HepG2 (cell line): ENCODE measurements at regions not wholly inside any gene's neighbourhood (a gene's known extent, or its start where the extent isn't known, plus 50 kb on each side); places are given as distances from the start of the nearest gene placed in this dataset.

Experiments used
- ATAC-seq: fragments of 200-7000 bp; cut with Tn5 transposase; 3 replicates; pipeline ENCODE4 v1.9.1; 2020; ENCODE audit warnings: mild to moderate bottlenecking, moderate library complexity
- BruUV-seq: library from RNA; stranded (reverse); fragments of 400-500 nt; replicated peaks from 2 replicates; lab custom pipeline; 2021; lab: Mats Ljungman, UMichigan
- CTCF ChIA-PET: fragments of 300-600 bp; formaldehyde crosslinking; extraction: SDS; loops from one replicate; lab custom pipeline; 2021; ENCODE audit warnings: low total read pairs, inconsistent platforms, low intra/inter-chr PET ratio; lab: Yijun Ruan, JAX
- POLR2A ChIA-PET: fragments of 350-600 bp; sonication (Branson Sonifier 250); formaldehyde crosslinking; loops from one replicate; lab custom pipeline; 2020; ENCODE audit warnings: antibody characterized with exemption, inconsistent platforms; lab: Yijun Ruan, JAX
- DNase-seq: peaks from one replicate; pipeline ENCODE4 v3.0.0-alpha.2; 2015; ENCODE audit warnings: low spot score
- FAIRE-seq: peaks from 3 replicates; lab custom pipeline; 2011; peaks lifted over from hg19 to GRCh38; lab: Jason Lieb, UNC
- H2AFZ ChIP-seq: one replicate; pipeline ENCODE4 v1.6.1; 2011; ENCODE audit warnings: low read length, inconsistent platforms
- H3K27ac ChIP-seq: fragments of 300-600 bp; 3 replicates; pipeline ENCODE4 v1.8.0; 2011; ENCODE audit warnings: mixed run types, mild to moderate bottlenecking, mixed read lengths, low read length, inconsistent platforms; ENCODE audit not compliant: insufficient read depth; ENCODE audit errors: extremely low read length
- H3K27me3 ChIP-seq, 2 experiments: fragments of 200-600 bp in 1 of 2; 2 replicates in 1 of 2; 3 replicates in 1 of 2; pipeline versions ENCODE4 v1.6.0 to v1.8.0; 2011; ENCODE audit warnings: low read length in 2 of 2, mild to moderate bottlenecking in 2 of 2, moderate library complexity in 2 of 2, inconsistent platforms in 1 of 2; ENCODE audit not compliant: insufficient read depth in 2 of 2, control insufficient read depth in 1 of 2
- H3K36me3 ChIP-seq, 2 experiments: fragments of 200-600 bp in 1 of 2; replicated peaks in 1 of 2; 2 replicates in 1 of 2; 3 replicates in 1 of 2; pipeline versions ENCODE4 v1.5.1 to v1.8.0; 2011; ENCODE audit warnings: low read length in 2 of 2, inconsistent platforms in 1 of 2; ENCODE audit not compliant: insufficient read depth in 2 of 2, control insufficient read depth in 1 of 2
- H3K4me1 ChIP-seq: 2 replicates; pipeline ENCODE4 v1.5.1; 2012; ENCODE audit warnings: low read length, inconsistent platforms; ENCODE audit not compliant: insufficient read depth
- H3K4me2 ChIP-seq: 2 replicates; pipeline ENCODE4 v1.6.0; 2011; ENCODE audit warnings: low read depth, low read length, inconsistent platforms
- H3K4me3 ChIP-seq, 3 experiments: fragments of 200-600 bp in 1 of 3; sonication (generic), shearing (Covaris generic) in 1 of 3; replicated peaks in 1 of 3; 2 replicates each; pipeline ENCODE4 v1.5.1; 2011 to 2016; ENCODE audit warnings: low read length in 3 of 3, inconsistent platforms in 2 of 3, low read depth in 2 of 3, mild to moderate bottlenecking in 2 of 3, control low read depth in 1 of 3, mixed read lengths in 1 of 3; ENCODE audit not compliant: insufficient read depth in 1 of 3
- H3K79me2 ChIP-seq: one replicate; pipeline ENCODE4 v1.6.1; 2011; ENCODE audit warnings: low read length, inconsistent platforms; ENCODE audit not compliant: insufficient read depth
- H3K9ac ChIP-seq: 2 replicates; pipeline ENCODE4 v1.6.0; 2011; ENCODE audit warnings: mild to moderate bottlenecking, low read depth, low read length, inconsistent platforms; ENCODE audit not compliant: insufficient read depth
- H3K9me3 ChIP-seq: 2 replicates; pipeline ENCODE4 v1.5.1; 2012; ENCODE audit warnings: mild to moderate bottlenecking, low read length
- H4K20me1 ChIP-seq: 2 replicates; pipeline ENCODE4 v1.6.0; 2011; ENCODE audit warnings: inconsistent platforms, mild to moderate bottlenecking, low read length, moderate library complexity; ENCODE audit not compliant: insufficient read depth
- GATAD2A ChIP-seq: IDR thresholded peaks from 2 replicates; pipeline ENCODE4 v1.6.1; 2016
- GPBP1L1 ChIP-seq: sonication (generic); formaldehyde crosslinking; IDR thresholded peaks from 2 replicates; pipeline ENCODE4 v1.5.0; 2020; ENCODE audit warnings: mild to moderate bottlenecking, missing genetic modification reagents
- GTF2F1 ChIP-seq: fragments of 150-350 bp; IDR thresholded peaks from 2 replicates; pipeline ENCODE4 v1.6.1; 2014; ENCODE audit warnings: low read length
- HOXA9 ChIP-seq: sonication (generic); formaldehyde crosslinking; IDR thresholded peaks from 2 replicates; pipeline ENCODE4 v1.8.1; 2022; ENCODE audit warnings: missing genetic modification reagents, mild to moderate bottlenecking, moderate library complexity, borderline replicate concordance
- MAFG ChIP-seq: sonication (generic); formaldehyde crosslinking; IDR thresholded peaks from 2 replicates; pipeline ENCODE4 v1.5.1; 2020; ENCODE audit warnings: mild to moderate bottlenecking, missing genetic modification reagents
- MBNL3 ChIP-seq: fragments of 250-450 bp; sonication (Bioruptor Pico); conservative IDR thresholded peaks from 2 replicates; pipeline ENCODE4 v1.8.0; 2022; ENCODE audit warnings: mild to moderate bottlenecking, inconsistent platforms
- NBN ChIP-seq: fragments of 450-650 bp; conservative IDR thresholded peaks from 2 replicates; pipeline ENCODE4 v1.6.1; 2017
- NFKB2 ChIP-seq: sonication (generic); formaldehyde crosslinking; IDR thresholded peaks from 2 replicates; pipeline ENCODE4 v1.4.0; 2020; ENCODE audit warnings: missing genetic modification reagents, borderline replicate concordance
- NFYB ChIP-seq: sonication (generic); formaldehyde crosslinking; IDR thresholded peaks from 2 replicates; pipeline ENCODE4 v1.4.0; 2020; ENCODE audit warnings: missing genetic modification reagents
- NKX3-1 ChIP-seq: sonication (generic); formaldehyde crosslinking; IDR thresholded peaks from 2 replicates; pipeline ENCODE4 v1.5.0; 2020; ENCODE audit warnings: missing genetic modification reagents
- PLRG1 ChIP-seq: fragments of 450-650 bp; conservative IDR thresholded peaks from 2 replicates; pipeline ENCODE4 v1.6.1; 2016
- PLSCR1 ChIP-seq: sonication (generic); formaldehyde crosslinking; IDR thresholded peaks from 2 replicates; pipeline ENCODE4 v1.5.0; 2020; ENCODE audit warnings: missing genetic modification reagents, mild to moderate bottlenecking, borderline replicate concordance
- PTBP1 ChIP-seq: fragments of 200-400 bp; formaldehyde crosslinking; IDR thresholded peaks from 2 replicates; pipeline ENCODE4 v1.6.1; 2018; ENCODE audit warnings: low read length, low read depth; ENCODE audit not compliant: poor library complexity, severe bottlenecking
- RNF2 ChIP-seq: fragments of 450-650 bp; conservative IDR thresholded peaks from 2 replicates; pipeline ENCODE4 v1.6.1; 2016; ENCODE audit warnings: low read depth
- SOX5 ChIP-seq: IDR thresholded peaks from 2 replicates; pipeline ENCODE4 v1.6.1; 2016; ENCODE audit warnings: borderline replicate concordance
- TEAD2 ChIP-seq: sonication (generic); formaldehyde crosslinking; IDR thresholded peaks from 2 replicates; pipeline ENCODE4 v1.9.0; 2021; ENCODE audit warnings: missing genetic modification reagents
- WIZ ChIP-seq: sonication (generic); formaldehyde crosslinking; IDR thresholded peaks from 2 replicates; pipeline ENCODE4 v1.5.1; 2020; ENCODE audit warnings: mild to moderate bottlenecking, missing genetic modification reagents
- ZNF333 ChIP-seq: sonication (generic); formaldehyde crosslinking; IDR thresholded peaks from 2 replicates; pipeline ENCODE4 v1.4.0; 2020; ENCODE audit warnings: mild to moderate bottlenecking, missing genetic modification reagents, borderline replicate concordance
- ZNF543 ChIP-seq: sonication (generic); formaldehyde crosslinking; IDR thresholded peaks from 2 replicates; pipeline ENCODE4 v1.4.0; 2020; ENCODE audit warnings: mild to moderate bottlenecking, missing genetic modification reagents
- ZNF569 ChIP-seq: sonication (generic); formaldehyde crosslinking; IDR thresholded peaks from 2 replicates; pipeline ENCODE4 v1.5.0; 2020; ENCODE audit warnings: mild to moderate bottlenecking, missing genetic modification reagents, moderate library complexity, borderline replicate concordance
- ZNF616 ChIP-seq: sonication (generic); formaldehyde crosslinking; IDR thresholded peaks from 2 replicates; pipeline ENCODE4 v1.5.0; 2020; ENCODE audit warnings: low read depth, mild to moderate bottlenecking, missing genetic modification reagents
- ZNF703 ChIP-seq: sonication (generic); formaldehyde crosslinking; IDR thresholded peaks from 2 replicates; pipeline ENCODE4 v1.5.1; 2020; ENCODE audit warnings: missing genetic modification reagents, mild to moderate bottlenecking, moderate library complexity, borderline replicate concordance
- WGBS: methylation state at CpG from one replicate; pipeline ENCODE4 v1.1.6; 2017; ENCODE audit warnings: low lambda C conversion rate; 5-methylcytosine and 5-hydroxymethylcytosine counted together
- in situ Hi-C: cut with HindIII; loops from 2 replicates; pipeline ENCODE4 v1.10.0; 2017; ENCODE audit warnings: low pct_unique_long_range_greater_than_20kb; ENCODE audit not compliant: extremely low pct_ligation_motif_present
- intact Hi-C: fragments of 100-400 bp; cut with micrococcal nuclease; formaldehyde crosslinking; loops from one replicate; pipeline ENCODE4 v1.10.0; 2022; ENCODE audit not compliant: unreplicated experiment

- Histone ChIP-seq H3K9ac (no peak overlapping the region), H4K20me1 (no peaks in the 10 kb centered on the region), H3K9me3 (no peaks in the 10 kb centered on the region), H3K4me3 (no peak overlapping the region), H3K27ac (no peak overlapping the region), H3K4me2 (no peak overlapping the region), H3K27me3 (no peaks in the 10 kb centered on the region), H2AFZ (no peak overlapping the region), H3K36me3 (no peaks in the 10 kb centered on the region), H3K4me1 (no peaks in the 10 kb centered on the region), H3K79me2 (no peaks in the 10 kb centered on the region)
- TF ChIP-seq WIZ (CRISPR knock-in tag) (no peak), NFYB (CRISPR knock-in tag) (no peak), NFKB2 (no peak), PLRG1 (no peak), TEAD2 (CRISPR knock-in tag) (no peak), MAFG (CRISPR knock-in tag) (no peak), ZNF333 (CRISPR knock-in tag) (no peak), NKX3-1 (CRISPR knock-in tag) (no peak), ZNF543 (CRISPR knock-in tag) (no peak)
- no peak for DNase-seq
- 0% methylated on average over 1 of the region's 1 CpG for WGBS
- POLR2A ChIA-PET = no interaction called here
- no peak for FAIRE-seq
- intact Hi-C loops (no loop called here), in situ Hi-C loops (no loop called here)
- no peak for ATAC-seq
- CTCF ChIA-PET = no interaction called here
- BruUV-seq = no TSS peak
Measured at GRCh38 chr3:164679245-164679644, 399.1 kb downstream of the SI start.

GRCh38 chr3:164677317-164677716 lies 401.0 kb downstream of the SI start:
- H3K4me1 ChIP-seq = no peaks in the 10 kb centered on the region
- H4K20me1 ChIP-seq = no peaks in the 10 kb centered on the region
- no peak overlapping the region for H3K4me3 ChIP-seq
- ATAC-seq = no peak
- no peak overlapping the region for H3K9ac ChIP-seq
- no peak for DNase-seq
- intact Hi-C loops (no loop called here), in situ Hi-C loops (no loop called here)
- no peaks in the 10 kb centered on the region for H3K79me2 ChIP-seq
- H3K9me3 ChIP-seq = no peaks in the 10 kb centered on the region
- H3K27ac ChIP-seq = no peak overlapping the region
- ChIA-PET CTCF (no interaction called here), POLR2A (no interaction called here)
- no TSS peak for BruUV-seq
- no peak overlapping the region for H3K4me2 ChIP-seq
- no peaks in the 10 kb centered on the region for H3K36me3 ChIP-seq
- 3% methylated on average over 4 of the region's 4 CpGs for WGBS
- no peak for FAIRE-seq
- no peaks in the 10 kb centered on the region for H3K27me3 ChIP-seq
- H2AFZ ChIP-seq = no peak overlapping the region
- TF ChIP-seq ZNF616 (CRISPR knock-in tag) = no peak
- TF ChIP-seq GTF2F1 = no peak
- TF ChIP-seq WIZ (CRISPR knock-in tag) = no peak
- TF ChIP-seq MBNL3 (CRISPR knock-in tag) = no peak
- no peak for TF ChIP-seq NBN
- no peak for TF ChIP-seq RNF2
- TF ChIP-seq ZNF569 (CRISPR knock-in tag) = no peak
- no peak for TF ChIP-seq ZNF703 (CRISPR knock-in tag)
- no peak for TF ChIP-seq HOXA9 (CRISPR knock-in tag)
- TF ChIP-seq SOX5 (CRISPR knock-in tag) = no peak
- no peak for TF ChIP-seq PLSCR1 (CRISPR knock-in tag)
- no peak for TF ChIP-seq GATAD2A
- TF ChIP-seq PTBP1 = no peak
- TF ChIP-seq GPBP1L1 = no peak
